ENCODE measurements at regions not wholly inside any gene's neighbourhood (a gene's known extent, or its start where the extent isn't known, plus 50 kb on each side); places are given as distances from the start of the nearest gene placed in this dataset.
"Not testable (repeated sequence)": the region's sequence is repeated elsewhere in the genome, so short reads cannot be mapped to it uniquely, and the experiment has no call there.

DNA sequence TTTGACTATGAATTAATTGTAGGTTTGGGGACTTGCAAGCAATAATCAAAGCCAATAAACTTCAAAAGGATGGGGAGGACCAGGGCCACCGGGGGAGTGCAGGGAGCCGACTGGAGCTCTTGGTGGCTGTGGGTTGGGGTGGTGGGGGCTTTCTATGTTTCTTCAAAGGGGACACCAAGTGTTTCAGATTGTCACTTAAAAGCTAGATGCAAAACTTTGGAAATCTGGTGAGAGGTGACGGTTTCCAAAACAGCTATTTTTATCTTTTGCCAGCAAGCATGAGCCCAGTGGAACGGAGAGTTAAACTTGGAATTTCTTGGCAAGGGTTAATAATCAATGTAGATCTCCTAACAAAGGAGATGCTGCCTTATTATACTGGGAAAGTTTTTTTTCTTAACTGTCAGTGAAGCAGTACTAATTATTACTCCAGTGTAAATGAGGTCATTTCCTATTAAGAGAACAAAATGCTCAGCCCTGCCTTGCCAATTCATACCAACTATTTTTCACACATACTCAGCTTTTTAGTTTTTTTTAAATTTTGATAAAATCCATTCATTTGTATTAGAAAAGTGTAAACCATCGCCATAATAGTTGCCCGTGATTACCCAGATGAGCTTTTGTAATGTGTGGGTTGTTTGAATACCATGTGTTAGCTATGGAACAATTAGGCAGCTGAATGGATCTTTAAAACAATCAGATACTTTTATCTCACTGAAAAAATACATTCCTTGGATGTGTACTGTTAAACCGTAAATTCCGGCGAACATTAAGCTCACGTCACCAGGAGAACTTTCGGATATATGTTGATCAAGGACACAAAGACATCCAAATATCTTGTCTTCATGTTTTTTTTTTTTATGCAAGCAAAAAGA lies 95.9 kb upstream of the ZNF536 start:
- no peak for DNase-seq (ENCODE audit: low spot score)

DNA sequence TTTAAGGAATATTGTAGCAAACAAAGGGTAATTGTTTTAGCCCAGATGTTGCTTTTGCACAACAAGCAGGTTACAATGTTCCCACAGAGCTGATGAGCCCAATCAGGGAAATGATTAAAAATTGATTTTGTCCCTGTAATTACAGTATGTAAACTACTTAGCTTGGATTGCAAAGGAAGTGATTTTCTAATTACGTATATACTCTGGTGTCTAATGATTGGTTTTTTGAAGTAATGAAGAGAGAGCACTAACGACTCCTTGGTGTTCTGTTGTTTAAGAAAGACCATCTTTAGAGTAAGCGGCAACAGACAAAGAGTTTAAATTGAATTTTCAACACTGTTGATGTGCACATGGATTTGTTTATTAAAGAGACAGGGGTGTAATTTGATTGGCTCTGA lies 95.3 kb upstream of the ZNF536 start:
- DNase-seq (ENCODE audit: low spot score): no peak

DNA sequence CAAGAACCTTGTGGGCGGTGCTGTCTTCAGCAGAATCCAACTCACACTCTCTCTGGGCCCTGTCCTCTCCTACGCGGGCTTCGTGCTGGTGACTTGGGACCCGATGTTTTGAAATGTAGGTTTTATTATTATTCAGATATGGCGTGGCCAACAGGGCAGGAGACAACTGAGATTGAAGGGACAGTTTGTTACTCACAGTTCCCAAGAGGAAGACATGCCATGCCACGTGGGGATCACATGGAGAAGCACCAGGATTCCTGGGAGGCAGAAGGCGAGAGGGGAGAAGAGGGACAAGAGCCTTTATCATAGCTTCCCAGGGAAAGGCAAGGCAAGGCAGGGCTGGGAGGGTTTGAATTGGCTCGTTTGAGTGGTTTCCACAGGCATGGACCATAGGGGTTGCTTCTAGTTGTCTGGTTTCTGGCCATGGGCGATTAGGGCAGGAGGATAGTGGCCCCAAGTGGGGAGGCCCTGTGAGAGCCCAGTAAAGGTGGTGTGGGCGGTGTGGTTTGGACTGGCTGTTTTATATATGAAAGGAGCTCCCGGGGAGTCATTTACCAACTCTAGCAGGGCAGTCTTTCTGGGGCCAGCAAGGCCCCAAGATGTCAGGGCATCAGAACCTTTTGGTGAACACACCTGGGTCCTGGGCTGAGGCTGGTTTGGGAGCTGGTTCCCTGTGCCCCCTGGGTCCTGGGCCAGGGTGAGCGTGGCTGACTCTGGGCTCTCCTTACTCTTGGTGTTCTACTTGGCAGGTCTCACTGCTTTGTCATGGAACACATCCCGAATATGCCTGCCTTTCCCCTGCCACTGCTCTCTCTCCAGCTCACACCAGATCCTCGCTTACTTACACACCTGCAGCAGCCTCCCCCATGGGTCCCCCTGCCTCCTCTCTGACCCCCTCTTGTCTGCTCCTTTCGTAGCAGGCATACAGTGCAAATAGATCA lies 94.0 kb upstream of the ZNF536 start:
- no peak for DNase-seq (ENCODE audit: low spot score)

DNA sequence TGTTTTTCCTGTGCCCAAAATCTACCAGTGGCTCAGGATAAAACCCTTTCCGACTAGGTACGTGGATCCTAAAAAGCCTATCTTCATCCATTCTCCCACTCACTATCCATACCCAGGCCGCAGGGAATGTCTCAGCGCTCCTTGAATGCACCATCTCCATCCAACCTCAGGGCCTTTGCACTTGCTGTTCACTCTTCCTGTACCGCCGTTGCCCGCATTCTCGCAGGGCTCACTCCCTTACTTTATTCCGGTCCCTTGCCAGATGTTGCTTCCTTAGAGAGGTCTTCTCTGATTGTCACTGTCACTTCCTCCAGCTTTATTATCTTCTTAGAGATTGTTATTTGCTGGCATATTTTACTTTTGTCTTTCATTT lies 93.3 kb upstream of the ZNF536 start:
- DNase-seq (ENCODE audit: low spot score): no peak

DNA sequence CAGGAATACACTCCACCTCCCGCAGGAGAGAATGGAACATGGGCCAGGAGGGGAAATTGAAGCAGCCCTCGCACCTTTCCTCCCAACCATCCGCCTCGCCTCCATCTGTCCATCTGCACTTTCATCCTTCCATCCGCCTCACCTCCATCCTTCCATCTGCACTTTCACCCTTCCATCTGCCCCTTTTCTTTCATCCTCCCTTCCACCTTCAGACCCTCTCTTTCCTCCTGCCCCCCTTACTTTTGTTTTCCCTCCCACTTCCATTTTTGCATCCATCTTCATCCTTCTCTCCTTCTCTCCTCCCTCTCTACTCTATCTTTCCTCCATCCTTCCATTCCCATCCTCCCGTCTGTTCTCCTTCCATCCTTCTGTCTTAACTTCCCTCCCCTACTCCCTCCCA lies 92.2 kb upstream of the ZNF536 start:
- DNase-seq (ENCODE audit: low spot score): no peak

DNA sequence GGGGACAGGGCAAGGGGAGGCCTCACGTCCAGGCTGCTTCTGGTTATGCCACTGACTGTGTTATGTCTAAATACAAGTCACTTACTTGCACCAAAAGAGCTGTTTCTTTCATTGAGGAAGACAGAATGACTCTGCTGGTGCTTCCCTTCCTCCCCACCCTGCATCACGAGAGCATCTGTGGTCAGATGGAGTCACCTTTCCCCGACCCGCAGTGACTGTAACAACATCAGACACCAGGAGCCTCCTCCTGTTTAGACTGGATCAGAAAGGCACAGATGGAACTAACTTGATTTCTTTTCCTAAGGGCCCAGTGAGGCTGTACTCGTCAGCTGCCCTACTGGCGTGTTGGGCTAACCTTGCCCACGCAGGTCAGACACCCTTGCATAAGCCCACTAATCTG lies 90.3 kb upstream of the ZNF536 start:
- DNase-seq (ENCODE audit: low spot score): no peak

DNA sequence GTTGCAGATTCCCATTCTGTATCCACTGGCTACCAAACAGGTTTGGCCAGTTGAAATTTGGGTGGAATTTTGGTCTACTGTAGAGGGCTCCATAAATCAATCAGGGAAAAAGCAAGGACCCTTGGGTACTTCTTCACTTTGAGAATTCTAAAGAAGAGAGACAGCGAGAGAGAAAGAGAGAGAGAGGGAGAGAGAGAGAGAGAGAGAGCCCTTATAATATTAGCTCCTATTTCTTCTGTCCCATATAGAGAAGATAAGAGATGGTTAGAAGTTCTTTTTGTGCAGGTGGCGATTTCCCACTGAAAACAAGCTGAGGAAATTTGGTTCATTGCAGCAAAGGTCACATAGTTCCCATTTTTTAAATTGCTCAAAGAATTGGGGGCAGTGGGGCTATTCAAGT lies 88.6 kb upstream of the ZNF536 start:
- DNase-seq (ENCODE audit: low spot score): no peak

DNA sequence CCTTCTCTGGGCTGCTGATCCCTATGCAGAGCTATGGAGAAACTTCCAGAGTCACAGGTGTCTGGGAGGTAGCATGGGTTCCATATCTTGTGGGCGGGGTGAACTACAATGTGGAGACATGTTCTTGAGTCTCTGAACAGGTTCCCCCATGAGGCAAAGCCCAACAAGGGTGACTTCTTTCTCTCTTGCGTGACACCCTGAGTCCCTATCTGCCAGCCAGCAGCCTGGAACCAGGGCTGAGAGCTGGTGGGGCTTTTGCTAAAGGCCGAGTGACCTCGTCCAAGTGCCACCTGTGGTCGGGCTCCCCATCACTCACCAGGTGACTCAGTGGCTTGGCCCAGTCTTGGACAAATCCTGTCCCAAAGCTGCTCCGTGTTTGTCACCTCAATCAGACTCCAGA lies 88.0 kb upstream of the ZNF536 start:
- DNase-seq (ENCODE audit: low spot score): no peak

DNA sequence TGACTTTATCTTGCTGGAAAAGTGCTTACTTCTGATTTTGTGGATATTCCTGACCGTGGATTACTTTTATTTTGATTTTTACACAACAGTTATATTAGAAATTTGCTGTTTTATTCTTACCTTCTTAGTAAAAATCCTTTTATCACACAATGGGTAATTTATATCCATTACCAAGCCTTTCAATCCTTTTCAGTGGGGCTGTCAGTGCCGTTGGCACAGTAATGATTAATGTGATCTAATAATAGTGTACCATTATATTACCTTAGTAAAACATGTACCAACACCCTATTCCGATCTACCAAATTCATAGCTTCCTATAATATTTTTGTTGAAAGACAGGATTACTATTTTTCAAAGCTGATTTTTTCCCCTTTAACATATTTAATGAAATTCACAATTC lies 87.3 kb upstream of the ZNF536 start:
- no peak for DNase-seq (ENCODE audit: low spot score)

DNA sequence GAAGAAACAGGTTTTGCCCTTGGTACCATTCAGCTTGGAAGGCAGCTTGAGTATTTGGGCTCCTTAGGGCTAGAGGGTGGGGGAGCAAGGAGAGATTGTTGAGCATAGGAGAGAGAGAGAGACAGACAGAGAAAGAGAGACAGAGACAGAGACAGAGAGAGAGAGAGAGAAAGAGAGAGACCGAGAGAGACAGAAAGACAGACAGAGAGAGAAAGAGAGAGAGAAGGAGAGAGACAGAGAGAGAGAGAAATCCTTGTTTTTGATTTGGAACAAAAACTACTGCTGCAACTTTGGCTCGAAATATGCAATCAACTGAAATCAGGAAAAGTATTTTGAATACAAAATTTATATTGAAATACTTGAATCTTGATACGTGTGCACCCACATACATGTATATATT lies 85.8 kb upstream of the ZNF536 start:
- no peak for DNase-seq (ENCODE audit: low spot score)

DNA sequence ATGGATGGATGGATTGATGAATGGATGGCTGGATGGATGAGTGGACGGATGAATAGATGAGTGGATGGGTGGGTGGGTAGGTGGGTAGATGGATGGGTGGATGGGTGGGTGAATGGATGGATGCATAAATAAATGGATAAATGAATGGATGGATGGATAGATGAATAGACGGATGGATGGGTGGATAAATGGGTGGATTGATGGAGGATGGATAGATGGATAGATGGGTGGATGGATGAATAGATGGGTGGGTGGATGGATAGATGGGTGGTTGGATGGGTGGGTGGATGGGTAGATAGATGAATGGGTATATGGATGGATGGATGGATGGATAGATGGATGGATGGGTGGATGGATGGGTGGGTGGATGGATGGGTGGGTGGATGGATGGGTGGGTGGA lies 84.9 kb upstream of the ZNF536 start:
- DNase-seq (ENCODE audit: low spot score): no peak

DNA sequence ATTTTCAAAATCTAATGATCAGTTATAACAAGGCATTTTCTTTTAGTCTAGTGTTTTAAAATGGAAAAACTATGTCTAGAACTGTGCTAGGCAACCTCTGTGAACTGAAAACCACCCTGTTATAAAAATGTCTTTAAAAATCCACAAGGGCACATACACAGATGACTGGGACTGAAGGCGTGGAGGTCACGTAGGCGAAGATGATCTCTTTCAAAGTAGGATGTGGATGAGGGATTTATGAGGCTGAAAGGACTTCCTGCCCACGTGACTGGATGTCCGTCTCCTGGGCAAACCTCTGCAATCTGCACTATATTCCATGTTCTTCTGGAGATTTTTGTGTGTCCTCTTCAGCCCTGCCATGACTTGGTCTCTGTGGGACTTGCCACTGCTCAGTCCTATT lies 84.2 kb upstream of the ZNF536 start:
- DNase-seq (ENCODE audit: low spot score): no peak

DNA sequence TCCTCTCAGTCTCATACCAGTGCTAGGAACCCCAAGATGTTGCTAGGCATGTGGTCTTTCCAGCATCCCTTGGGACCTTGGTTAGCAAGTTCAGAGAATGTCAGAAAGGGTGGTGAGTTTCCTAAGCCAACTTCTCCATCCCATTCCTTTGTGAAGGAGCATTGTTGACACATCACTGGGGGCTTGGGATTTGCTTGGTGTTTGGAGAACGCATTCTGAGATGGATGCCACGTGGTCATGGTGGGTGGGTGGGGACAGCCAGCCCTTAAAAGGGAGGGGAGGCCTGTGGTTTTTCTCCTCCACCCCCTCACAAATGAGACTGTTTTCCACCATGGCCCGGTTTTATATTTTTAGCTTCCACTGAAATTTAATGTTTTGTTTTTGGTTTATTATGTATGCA lies 83.3 kb upstream of the ZNF536 start:
- DNase-seq (ENCODE audit: low spot score): no peak

DNA sequence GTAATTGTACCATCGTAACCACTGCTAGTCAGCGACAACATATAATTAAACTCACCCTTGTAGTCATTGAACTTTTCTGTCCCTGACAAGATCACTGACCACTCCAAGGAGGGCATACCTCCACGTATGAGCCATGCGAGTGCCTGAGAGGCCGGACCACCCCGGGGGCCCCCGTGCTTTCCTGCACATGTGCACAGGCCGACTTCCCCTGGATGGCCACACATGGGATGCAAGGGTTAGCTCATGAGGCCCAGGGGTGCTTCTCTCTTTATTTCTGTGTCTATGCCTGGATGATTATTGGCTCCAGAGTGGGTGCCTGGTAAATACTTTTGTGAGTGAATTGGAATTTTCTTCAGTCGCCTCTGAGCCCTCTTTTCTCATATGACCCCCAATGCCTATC lies 82.8 kb upstream of the ZNF536 start:
- DNase-seq (ENCODE audit: low spot score): no peak

DNA sequence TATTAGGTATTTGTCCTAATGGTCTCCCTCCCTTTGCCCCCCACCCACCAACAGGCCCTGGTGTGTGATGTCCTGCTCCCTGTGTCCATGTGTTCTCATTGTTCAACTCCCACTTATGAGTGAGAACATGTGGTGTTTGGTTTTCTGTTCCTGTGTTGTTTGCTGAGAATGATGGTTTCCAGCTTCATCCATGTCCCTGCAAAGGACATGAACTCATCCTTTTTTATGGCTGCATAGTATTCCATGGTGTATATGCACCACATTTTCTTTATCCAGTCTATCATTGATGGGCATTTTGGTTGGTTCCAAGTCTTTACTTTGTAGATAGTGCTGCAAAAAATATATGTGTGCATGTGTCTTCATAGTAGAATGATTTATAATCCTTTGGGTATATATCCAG lies 81.4 kb upstream of the ZNF536 start:
- not testable (repeated sequence) for DNase-seq (ENCODE audit: low spot score)

DNA sequence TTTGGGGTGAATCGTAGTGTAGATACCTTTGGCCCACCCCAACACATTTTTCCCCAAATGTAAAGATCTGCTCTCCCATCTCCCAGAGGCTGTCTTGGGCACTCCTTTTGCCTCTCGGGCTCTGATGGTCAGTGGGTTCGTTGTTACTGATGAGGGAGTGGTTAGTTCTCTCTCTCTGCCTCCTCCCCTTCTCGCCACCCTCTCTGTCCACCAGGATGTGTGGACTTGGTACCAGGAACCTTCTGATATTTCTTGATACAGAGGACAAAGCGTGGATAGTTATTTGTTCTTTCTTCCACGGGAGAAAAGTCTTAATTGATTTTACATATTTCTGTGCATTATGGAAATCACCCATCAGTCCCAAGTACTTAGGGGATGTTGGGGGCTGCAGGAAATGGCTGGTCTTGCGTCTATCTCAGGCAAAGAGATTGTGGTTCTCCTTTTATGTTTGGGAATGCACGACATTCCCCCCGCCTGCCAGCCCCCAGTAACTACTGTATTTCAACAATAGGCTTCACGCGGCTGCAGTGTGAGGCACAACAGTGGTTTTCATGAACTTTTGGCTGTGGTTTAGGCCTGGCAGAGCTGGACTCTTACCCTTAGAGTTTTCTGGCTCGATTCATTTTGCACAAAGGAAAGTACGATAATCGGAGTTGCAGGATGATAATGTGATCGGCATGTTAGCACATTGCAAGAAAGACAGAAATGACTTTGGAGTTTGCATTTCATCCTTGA lies 79.0 kb upstream of the ZNF536 start:
- DNase-seq (ENCODE audit: low spot score): no peak

DNA sequence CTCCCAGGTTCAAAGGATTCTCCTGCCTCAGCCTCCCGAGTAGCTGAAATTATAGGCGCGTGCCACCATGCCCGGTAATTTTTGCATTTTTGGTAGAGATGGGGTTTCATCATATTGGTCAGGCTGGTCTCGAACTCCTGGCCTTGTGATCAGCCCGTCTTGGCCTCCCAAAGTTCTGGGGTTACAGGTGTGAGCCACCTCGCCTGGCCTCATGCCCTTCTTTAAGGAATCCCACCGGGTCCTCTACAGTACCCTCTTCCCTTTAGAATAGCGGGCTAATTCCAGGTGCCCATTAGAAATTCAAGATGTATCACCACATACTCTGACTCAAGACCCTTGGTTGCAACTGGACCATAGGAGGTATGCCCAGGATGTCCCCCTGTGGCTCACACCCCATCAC lies 74.2 kb upstream of the ZNF536 start:
- no peak for DNase-seq (ENCODE audit: low spot score)

DNA sequence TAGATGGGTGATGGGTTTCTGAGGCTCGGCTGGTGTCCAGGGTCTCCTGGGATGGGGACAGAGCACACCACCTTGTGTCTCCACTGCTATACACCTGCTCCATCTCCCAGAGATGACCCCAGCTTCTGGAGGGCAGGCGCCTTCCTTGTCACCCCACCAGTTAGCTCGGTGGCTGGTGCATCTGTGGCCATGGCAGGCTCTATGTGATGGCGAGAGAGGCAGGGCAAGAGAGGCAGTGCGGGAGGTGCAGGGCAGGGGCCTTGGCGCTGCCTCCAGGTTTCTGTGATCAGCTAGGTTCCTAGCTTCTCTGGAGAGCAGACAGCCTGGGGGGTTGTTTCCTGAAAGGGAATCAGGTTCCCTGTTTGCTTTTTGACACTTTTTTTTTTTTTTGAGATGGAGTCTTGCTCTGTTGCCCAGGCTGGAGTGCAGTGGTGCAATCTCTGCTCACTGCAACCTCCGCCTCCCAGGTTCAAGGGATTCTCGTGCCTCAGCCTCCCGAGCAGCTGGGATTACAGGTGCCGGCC lies 69.0 kb upstream of the ZNF536 start:
- no peak for DNase-seq (ENCODE audit: low spot score)

DNA sequence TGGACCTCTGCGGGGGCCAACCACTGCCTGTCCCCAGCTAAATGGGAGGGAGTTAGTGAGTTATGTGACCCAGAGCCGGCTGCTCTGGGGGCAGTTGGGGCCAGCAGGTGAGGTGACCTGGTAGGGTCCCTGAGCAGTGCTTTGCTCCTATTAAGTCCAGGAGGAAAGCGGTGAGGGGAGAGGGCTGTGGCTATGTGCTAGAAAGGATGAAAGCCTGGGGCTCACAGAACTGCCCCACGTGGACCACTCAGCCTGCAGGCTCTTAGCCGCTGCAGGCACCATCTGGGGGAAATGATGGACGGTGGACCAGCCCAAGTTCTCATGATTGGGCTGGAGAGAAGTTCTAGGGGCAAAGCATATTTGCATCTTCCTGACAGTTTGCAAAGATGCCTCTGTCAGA lies 67.6 kb upstream of the ZNF536 start:
- no peak for DNase-seq (ENCODE audit: low spot score)

DNA sequence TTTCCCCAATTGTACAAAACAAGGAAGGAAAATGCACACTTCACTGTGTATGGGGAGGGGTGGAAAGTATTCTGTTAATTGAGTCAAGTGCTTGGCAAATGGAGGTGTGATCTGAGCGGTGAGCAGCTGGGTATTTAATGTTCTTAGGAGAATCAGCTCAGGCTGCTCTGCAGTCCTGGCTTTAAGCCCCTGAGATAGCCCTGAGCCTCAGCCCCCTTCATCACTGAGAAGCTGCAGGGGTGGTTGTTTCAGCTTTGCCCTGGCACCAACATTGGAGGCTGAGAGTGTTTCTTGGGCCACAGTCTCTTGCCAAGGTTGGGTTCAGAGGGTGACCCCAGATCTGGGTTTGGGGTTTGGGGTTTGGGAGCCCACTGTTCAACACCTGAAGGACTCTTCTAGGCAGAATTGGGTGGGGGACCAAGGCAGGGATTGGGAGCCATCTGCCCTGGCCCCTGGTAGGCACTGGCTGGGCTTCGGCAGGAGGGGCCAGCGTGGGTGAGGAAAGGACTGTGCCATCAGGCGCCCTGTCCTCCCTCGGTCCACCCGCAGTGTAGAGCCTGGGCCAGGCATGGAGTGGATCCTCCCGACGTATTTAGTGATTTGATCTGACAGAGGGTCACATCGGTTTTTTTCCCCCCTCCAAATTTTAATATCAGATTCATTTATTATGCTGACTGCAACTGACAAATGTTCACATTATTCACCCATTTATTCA lies 66.7 kb upstream of the ZNF536 start:
- DNase-seq (ENCODE audit: low spot score): no peak

DNA sequence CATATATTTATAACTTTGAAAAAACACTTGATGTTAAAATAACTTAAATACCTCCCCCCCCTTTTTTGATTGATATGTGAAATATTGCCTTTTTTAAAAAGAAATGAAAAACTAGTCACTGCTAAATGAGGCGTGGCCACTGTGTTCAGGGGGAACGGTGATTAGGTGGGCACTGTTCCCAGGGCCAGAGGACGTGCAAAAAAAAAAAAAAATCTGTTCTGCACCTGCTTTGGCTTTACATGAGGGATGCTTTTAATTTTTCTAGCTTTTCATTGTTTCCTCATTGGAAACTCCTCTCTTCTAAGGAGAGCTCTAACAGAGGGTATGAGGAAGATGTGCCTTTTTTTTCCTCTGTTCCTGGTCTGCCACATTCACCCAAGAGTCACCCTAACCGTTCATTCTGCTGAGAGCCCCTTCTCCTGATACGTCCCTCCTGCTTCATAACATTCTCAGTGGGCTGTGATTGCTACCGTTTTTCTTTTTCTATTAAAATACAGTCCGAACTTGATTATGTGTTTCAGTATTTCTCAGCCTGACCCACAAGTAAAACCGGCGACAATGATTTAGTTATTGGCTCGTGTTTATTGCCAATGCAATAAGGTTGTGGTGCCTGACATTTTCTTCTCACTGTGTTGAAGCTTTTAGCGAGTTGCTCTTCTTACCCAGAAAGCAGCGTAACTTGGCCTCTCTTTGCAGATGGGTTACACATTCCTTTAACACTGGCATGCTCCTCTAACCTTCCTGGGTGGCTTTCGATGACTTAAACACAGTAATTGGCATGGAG lies 64.8 kb upstream of the ZNF536 start:
- no peak for DNase-seq (ENCODE audit: low spot score)
